ENCODE measurements at regions not wholly inside any gene's neighbourhood (a gene's known extent, or its start where the extent isn't known, plus 50 kb on each side); places are given as distances from the start of the nearest gene placed in this dataset.

GRCh38 chr1:82874041-82874440 is 1073.3 kb downstream of the ADGRL2 start:
- no peaks in the 10 kb centered on the region for H3K4me1 ChIP-seq (ENCODE audit: control insufficient read depth, insufficient read depth, low read length, unreplicated experiment)
- H3K4me3 ChIP-seq (ENCODE audit: low read depth, low read length) = no peak overlapping the region
- no peaks in the 10 kb centered on the region for H3K27me3 ChIP-seq (ENCODE audit: insufficient read depth, low read length)
- no peaks in the 10 kb centered on the region for H3K36me3 ChIP-seq (ENCODE audit: insufficient read depth, low read length)
- no peaks in the 10 kb centered on the region for H3K79me2 ChIP-seq (ENCODE audit: control insufficient read depth, insufficient read depth, low read length, unreplicated experiment)
- H3K27ac ChIP-seq (ENCODE audit: low read depth, low read length) = no peak overlapping the region
- H2AFZ ChIP-seq (ENCODE audit: low read length, unreplicated experiment) = no peak overlapping the region

GRCh38 chr1:82870332-82870731 is 1069.6 kb downstream of the ADGRL2 start:
- no peak overlapping the region for H2AFZ ChIP-seq (ENCODE audit: low read length, unreplicated experiment)
- no peaks in the 10 kb centered on the region for H3K36me3 ChIP-seq (ENCODE audit: insufficient read depth, low read length)
- no peaks in the 10 kb centered on the region for H3K79me2 ChIP-seq (ENCODE audit: control insufficient read depth, insufficient read depth, low read length, unreplicated experiment)
- no peak overlapping the region for H3K27ac ChIP-seq (ENCODE audit: low read depth, low read length)
- H3K27me3 ChIP-seq (ENCODE audit: insufficient read depth, low read length) = no peaks in the 10 kb centered on the region
- no peaks in the 10 kb centered on the region for H3K4me1 ChIP-seq (ENCODE audit: control insufficient read depth, insufficient read depth, low read length, unreplicated experiment)
- no peak overlapping the region for H3K4me3 ChIP-seq (ENCODE audit: low read depth, low read length)

GRCh38 chr1:82867781-82868180 is 1067.0 kb downstream of the ADGRL2 start:
- Histone ChIP-seq H3K4me1 (ENCODE audit: control insufficient read depth, insufficient read depth, low read length, unreplicated experiment) (no peaks in the 10 kb centered on the region), H3K79me2 (ENCODE audit: control insufficient read depth, insufficient read depth, low read length, unreplicated experiment) (no peaks in the 10 kb centered on the region), H3K27me3 (ENCODE audit: insufficient read depth, low read length) (no peaks in the 10 kb centered on the region), H3K27ac (ENCODE audit: low read depth, low read length) (no peak overlapping the region), H3K4me3 (ENCODE audit: low read depth, low read length) (no peak overlapping the region), H3K36me3 (ENCODE audit: insufficient read depth, low read length) (no peaks in the 10 kb centered on the region), H2AFZ (ENCODE audit: low read length, unreplicated experiment) (no peak overlapping the region)

GRCh38 chr1:82861749-82862148 is 1061.0 kb downstream of the ADGRL2 start:
- H3K36me3 ChIP-seq (ENCODE audit: insufficient read depth, low read length) = no peaks in the 10 kb centered on the region
- H3K4me1 ChIP-seq (ENCODE audit: control insufficient read depth, insufficient read depth, low read length, unreplicated experiment) = peaks cover 4% of the 10 kb centered on the region
- H3K27me3 ChIP-seq (ENCODE audit: insufficient read depth, low read length) = no peaks in the 10 kb centered on the region
- H3K4me3 ChIP-seq (ENCODE audit: low read depth, low read length) = no peak overlapping the region
- no peak overlapping the region for H3K27ac ChIP-seq (ENCODE audit: low read depth, low read length)
- H2AFZ ChIP-seq (ENCODE audit: low read length, unreplicated experiment) = no peak overlapping the region
- H3K79me2 ChIP-seq (ENCODE audit: control insufficient read depth, insufficient read depth, low read length, unreplicated experiment) = no peaks in the 10 kb centered on the region

GRCh38 chr1:82858031-82858430 is 1057.3 kb downstream of the ADGRL2 start:
- Histone ChIP-seq H3K4me1 (ENCODE audit: control insufficient read depth, insufficient read depth, low read length, unreplicated experiment) (peaks cover 4% of the 10 kb centered on the region), H2AFZ (ENCODE audit: low read length, unreplicated experiment) (peak overlapping the region; percentile 67), H3K36me3 (ENCODE audit: insufficient read depth, low read length) (no peaks in the 10 kb centered on the region), H3K4me3 (ENCODE audit: low read depth, low read length) (no peak overlapping the region), H3K27me3 (ENCODE audit: insufficient read depth, low read length) (no peaks in the 10 kb centered on the region), H3K79me2 (ENCODE audit: control insufficient read depth, insufficient read depth, low read length, unreplicated experiment) (no peaks in the 10 kb centered on the region), H3K27ac (ENCODE audit: low read depth, low read length) (no peak overlapping the region)

- Histone ChIP-seq H3K36me3 (ENCODE audit: insufficient read depth, low read length) (no peaks in the 10 kb centered on the region), H3K27ac (ENCODE audit: low read depth, low read length) (no peak overlapping the region), H3K79me2 (ENCODE audit: control insufficient read depth, insufficient read depth, low read length, unreplicated experiment) (no peaks in the 10 kb centered on the region), H3K27me3 (ENCODE audit: insufficient read depth, low read length) (no peaks in the 10 kb centered on the region), H2AFZ (ENCODE audit: low read length, unreplicated experiment) (no peak overlapping the region), H3K4me3 (ENCODE audit: low read depth, low read length) (no peak overlapping the region), H3K4me1 (ENCODE audit: control insufficient read depth, insufficient read depth, low read length, unreplicated experiment) (no peaks in the 10 kb centered on the region)
These were observed 1048.7 kb downstream of the ADGRL2 start for GRCh38 chr1:82849460-82849859.

GRCh38 chr1:82848043-82848442 is 1047.3 kb downstream of the ADGRL2 start:
- no peaks in the 10 kb centered on the region for H3K36me3 ChIP-seq (ENCODE audit: insufficient read depth, low read length)
- no peaks in the 10 kb centered on the region for H3K79me2 ChIP-seq (ENCODE audit: control insufficient read depth, insufficient read depth, low read length, unreplicated experiment)
- no peaks in the 10 kb centered on the region for H3K27me3 ChIP-seq (ENCODE audit: insufficient read depth, low read length)
- H3K4me3 ChIP-seq (ENCODE audit: low read depth, low read length) = no peak overlapping the region
- H3K27ac ChIP-seq (ENCODE audit: low read depth, low read length) = no peak overlapping the region
- no peak overlapping the region for H2AFZ ChIP-seq (ENCODE audit: low read length, unreplicated experiment)
- H3K4me1 ChIP-seq (ENCODE audit: control insufficient read depth, insufficient read depth, low read length, unreplicated experiment) = no peaks in the 10 kb centered on the region

- no peaks in the 10 kb centered on the region for H3K79me2 ChIP-seq (ENCODE audit: control insufficient read depth, insufficient read depth, low read length, unreplicated experiment)
- H3K27ac ChIP-seq (ENCODE audit: low read depth, low read length) = no peak overlapping the region
- no peaks in the 10 kb centered on the region for H3K27me3 ChIP-seq (ENCODE audit: insufficient read depth, low read length)
- H3K4me1 ChIP-seq (ENCODE audit: control insufficient read depth, insufficient read depth, low read length, unreplicated experiment) = no peaks in the 10 kb centered on the region
- no peak overlapping the region for H3K4me3 ChIP-seq (ENCODE audit: low read depth, low read length)
- H3K36me3 ChIP-seq (ENCODE audit: insufficient read depth, low read length) = no peaks in the 10 kb centered on the region
- no peak overlapping the region for H2AFZ ChIP-seq (ENCODE audit: low read length, unreplicated experiment)
These were observed 1045.1 kb downstream of the ADGRL2 start for GRCh38 chr1:82845866-82846265.

GRCh38 chr1:82844911-82845827 is 1044.4 kb downstream of the ADGRL2 start:
- Histone ChIP-seq H3K4me1 (ENCODE audit: control insufficient read depth, insufficient read depth, low read length, unreplicated experiment) (no peaks in the 10 kb centered on the region), H2AFZ (ENCODE audit: low read length, unreplicated experiment) (no peak overlapping the region), H3K79me2 (ENCODE audit: control insufficient read depth, insufficient read depth, low read length, unreplicated experiment) (no peaks in the 10 kb centered on the region), H3K36me3 (ENCODE audit: insufficient read depth, low read length) (no peaks in the 10 kb centered on the region), H3K4me3 (ENCODE audit: low read depth, low read length) (no peak overlapping the region), H3K27ac (ENCODE audit: low read depth, low read length) (no peak overlapping the region), H3K27me3 (ENCODE audit: insufficient read depth, low read length) (no peaks in the 10 kb centered on the region)

- Histone ChIP-seq H3K27ac (ENCODE audit: low read depth, low read length) (no peak overlapping the region), H3K4me3 (ENCODE audit: low read depth, low read length) (no peak overlapping the region), H3K79me2 (ENCODE audit: control insufficient read depth, insufficient read depth, low read length, unreplicated experiment) (no peaks in the 10 kb centered on the region), H3K27me3 (ENCODE audit: insufficient read depth, low read length) (no peaks in the 10 kb centered on the region), H3K36me3 (ENCODE audit: insufficient read depth, low read length) (no peaks in the 10 kb centered on the region), H3K4me1 (ENCODE audit: control insufficient read depth, insufficient read depth, low read length, unreplicated experiment) (no peaks in the 10 kb centered on the region), H2AFZ (ENCODE audit: low read length, unreplicated experiment) (no peak overlapping the region)
These were observed 1043.7 kb downstream of the ADGRL2 start for GRCh38 chr1:82844447-82844846.

GRCh38 chr1:82843876-82844275 is 1043.1 kb downstream of the ADGRL2 start:
- Histone ChIP-seq H2AFZ (ENCODE audit: low read length, unreplicated experiment) (no peak overlapping the region), H3K36me3 (ENCODE audit: insufficient read depth, low read length) (no peaks in the 10 kb centered on the region), H3K27me3 (ENCODE audit: insufficient read depth, low read length) (no peaks in the 10 kb centered on the region)

More at GRCh38 chr1:82843876-82844275, 1043.1 kb downstream of the ADGRL2 start:
- Histone ChIP-seq H3K4me3 (ENCODE audit: low read depth, low read length) (no peak overlapping the region), H3K27ac (ENCODE audit: low read depth, low read length) (no peak overlapping the region), H3K4me1 (ENCODE audit: control insufficient read depth, insufficient read depth, low read length, unreplicated experiment) (no peaks in the 10 kb centered on the region), H3K79me2 (ENCODE audit: control insufficient read depth, insufficient read depth, low read length, unreplicated experiment) (no peaks in the 10 kb centered on the region)

Measured in ACC112 (cell line).